Nephron progenitor cell (in vitro differentiated cells): ENCODE measurements at regions not wholly inside any gene's neighbourhood (a gene's known extent, or its start where the extent isn't known, plus 50 kb on each side); places are given as distances from the start of the nearest gene placed in this dataset.

Experiments used
- DNase-seq: peaks from one replicate; pipeline ENCODE4 v3.0.0; 2021
- H3K27ac Mint-ChIP-seq: 2 replicates; pipeline ENCODE4 v1.8.0; 2021; ENCODE audit warnings: mild to moderate bottlenecking, moderate library complexity, mixed read lengths
- H3K27me3 Mint-ChIP-seq: 2 replicates; pipeline ENCODE4 v1.8.0; 2021; ENCODE audit warnings: mild to moderate bottlenecking, low read depth, mixed read lengths; ENCODE audit not compliant: poor library complexity
- H3K36me3 Mint-ChIP-seq: 2 replicates; pipeline ENCODE4 v1.8.0; 2021; ENCODE audit warnings: low read depth, mixed read lengths
- H3K4me1 Mint-ChIP-seq: 2 replicates; pipeline ENCODE4 v1.8.0; 2021; ENCODE audit warnings: mixed read lengths
- H3K4me3 Mint-ChIP-seq: 2 replicates; pipeline ENCODE4 v1.8.0; 2021; ENCODE audit warnings: mild to moderate bottlenecking, moderate library complexity, mixed read lengths
- H3K9me3 Mint-ChIP-seq: 2 replicates; pipeline ENCODE4 v1.8.0; 2021; ENCODE audit warnings: mild to moderate bottlenecking, moderate library complexity, mixed read lengths
- CTCF ChIP-seq: fragments of 200-600 bp; sonication (generic); IDR thresholded peaks from 2 replicates; pipeline ENCODE4 v1.5.0; 2021; ENCODE audit warnings: antibody characterized with exemption

GRCh38 chr6:140046016-140046632 lies 671.7 kb upstream of the CITED2 start:
- Mint-ChIP-seq H3K36me3 (no peaks in the 10 kb centered on the region), H3K27me3 (no peaks in the 10 kb centered on the region), H3K27ac (no peak overlapping the region), H3K9me3 (peaks cover 4% of the 10 kb centered on the region), H3K4me3 (no peak overlapping the region), H3K4me1 (peaks cover 29% of the 10 kb centered on the region)
- TF ChIP-seq CTCF = no peak
- no peak for DNase-seq

DNA sequence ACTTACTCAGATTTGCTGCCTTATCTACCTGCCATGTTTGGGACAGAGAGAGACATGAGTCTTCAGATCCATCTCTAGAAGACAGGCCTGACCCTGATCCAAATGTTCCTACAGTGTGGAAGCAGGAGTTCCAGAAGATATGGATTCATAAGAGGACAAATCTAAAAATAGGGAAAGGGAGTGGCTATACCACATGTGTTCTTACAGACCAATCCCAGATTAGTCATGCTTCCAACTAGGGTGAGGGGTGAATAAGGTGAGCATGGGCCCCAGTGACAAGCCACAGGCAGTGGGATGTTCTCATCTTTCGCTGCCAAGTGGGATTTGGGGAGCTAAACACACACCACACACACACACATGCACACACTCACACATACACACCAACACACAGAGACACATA lies 670.7 kb upstream of the CITED2 start:
- no peaks in the 10 kb centered on the region for H3K27me3 Mint-ChIP-seq

GRCh38 chr6:140044626-140045025 lies 670.2 kb upstream of the CITED2 start:
- Mint-ChIP-seq H3K36me3 (no peaks in the 10 kb centered on the region), H3K27ac (no peak overlapping the region), H3K4me1 (peaks cover 16% of the 10 kb centered on the region), H3K27me3 (no peaks in the 10 kb centered on the region), H3K4me3 (no peak overlapping the region), H3K9me3 (peaks cover 4% of the 10 kb centered on the region)
- no peak for TF ChIP-seq CTCF
- DNase-seq = no peak

More for the DNA sequence above, 670.7 kb upstream of the CITED2 start:
- Mint-ChIP-seq H3K9me3 (peaks cover 4% of the 10 kb centered on the region), H3K27ac (no peak overlapping the region), H3K4me3 (no peak overlapping the region), H3K4me1 (peaks cover 21% of the 10 kb centered on the region), H3K36me3 (no peaks in the 10 kb centered on the region)
- no peak for DNase-seq
- TF ChIP-seq CTCF = no peak

- DNase-seq = no peak
- Mint-ChIP-seq H3K4me3 (no peak overlapping the region), H3K4me1 (peaks cover 9% of the 10 kb centered on the region), H3K27ac (no peak overlapping the region), H3K27me3 (no peaks in the 10 kb centered on the region), H3K36me3 (no peaks in the 10 kb centered on the region), H3K9me3 (peaks cover 4% of the 10 kb centered on the region)
- TF ChIP-seq CTCF = no peak
These were observed 669.4 kb upstream of the CITED2 start for GRCh38 chr6:140043762-140044378.

GRCh38 chr6:140043357-140043756 lies 668.9 kb upstream of the CITED2 start:
- Mint-ChIP-seq H3K4me1 (peaks cover 8% of the 10 kb centered on the region), H3K27me3 (no peaks in the 10 kb centered on the region), H3K4me3 (no peak overlapping the region), H3K27ac (no peak overlapping the region), H3K9me3 (peaks cover 4% of the 10 kb centered on the region), H3K36me3 (no peaks in the 10 kb centered on the region)
- no peak for DNase-seq
- no peak for TF ChIP-seq CTCF
